Endothelial cell of umbilical vein (primary cell): ENCODE measurements at regions not wholly inside any gene's neighbourhood (a gene's known extent, or its start where the extent isn't known, plus 50 kb on each side); places are given as distances from the start of the nearest gene placed in this dataset.

Experiments
- BruUV-seq: library from RNA; stranded (reverse); fragments of 400-500 nt; replicated peaks from 2 replicates; lab custom pipeline; 2021; lab: Mats Ljungman, UMichigan
- CTCF ChIA-PET: fragments of 300-600, 350-600 bp; sonication (Branson Sonifier 250); formaldehyde crosslinking; loops from one replicate; lab custom pipeline; 2021; ENCODE audit warnings: antibody characterized with exemption, inconsistent platforms; lab: Charles Lee
- POLR2A ChIA-PET: fragments of 300-600, 350-600 bp; sonication (Branson Sonifier 250); formaldehyde crosslinking; loops from one replicate; lab custom pipeline; 2021; ENCODE audit warnings: antibody characterized with exemption, inconsistent platforms; lab: Charles Lee
- DNase-seq: peaks from one replicate; pipeline ENCODE4 v3.0.0-alpha.2; 2011; ENCODE audit warnings: low read depth, low spot score
- FAIRE-seq: peaks from 2 replicates; lab custom pipeline; 2011; peaks lifted over from hg19 to GRCh38; lab: Jason Lieb, UNC
- H2AFZ ChIP-seq: 2 replicates; pipeline ENCODE4 v1.6.0; 2012; ENCODE audit warnings: low read depth, low read length, control low read depth, inconsistent platforms
- H3K27ac ChIP-seq: 2 replicates; pipeline ENCODE4 v1.5.1; 2011; ENCODE audit warnings: low read depth, mild to moderate bottlenecking, control low read depth, low read length, moderate library complexity; ENCODE audit not compliant: insufficient read depth
- H3K27me3 ChIP-seq, 2 experiments: 2 replicates each; pipeline versions ENCODE4 v1.6.0 to v1.6.1; 2011; ENCODE audit warnings: low read length in 2 of 2, mixed read lengths in 1 of 2; ENCODE audit not compliant: control insufficient read depth in 2 of 2, insufficient read depth in 2 of 2
- H3K36me3 ChIP-seq, 2 experiments: 2 replicates in 1 of 2; 3 replicates in 1 of 2; pipeline ENCODE4 v1.5.1; 2011; ENCODE audit warnings: low read length in 2 of 2, mild to moderate bottlenecking in 1 of 2, moderate library complexity in 1 of 2; ENCODE audit not compliant: control insufficient read depth in 2 of 2, insufficient read depth in 2 of 2; ENCODE audit errors: extremely low read depth in 1 of 2
- H3K4me1 ChIP-seq: 3 replicates; pipeline ENCODE4 v1.5.1; 2011; ENCODE audit warnings: mild to moderate bottlenecking, low read length; ENCODE audit not compliant: control insufficient read depth, insufficient read depth; ENCODE audit errors: extremely low read depth
- H3K4me2 ChIP-seq: 2 replicates; pipeline ENCODE4 v1.6.1; 2011; ENCODE audit warnings: low read length, control low read depth, mixed read lengths; ENCODE audit not compliant: insufficient read depth
- H3K4me3 ChIP-seq, 3 experiments: fragments of 200-600 bp in 1 of 3; sonication (generic), shearing (Covaris generic) in 1 of 3; replicated peaks in 1 of 3; 2 replicates each; pipeline ENCODE4 v1.5.1; 2011 to 2016; ENCODE audit warnings: control low read depth in 3 of 3, low read length in 3 of 3, mild to moderate bottlenecking in 2 of 3, inconsistent platforms in 1 of 3, low read depth in 1 of 3, moderate library complexity in 1 of 3; ENCODE audit not compliant: insufficient read depth in 1 of 3
- H3K79me2 ChIP-seq: 2 replicates; pipeline ENCODE4 v1.6.0; 2012; ENCODE audit warnings: low read length, inconsistent platforms; ENCODE audit not compliant: control insufficient read depth, insufficient read depth
- H3K9ac ChIP-seq: replicated peaks from 2 replicates; pipeline ENCODE3; 2011; ENCODE audit warnings: low read length, control low read depth; ENCODE audit not compliant: insufficient read depth; ENCODE audit errors: extremely low read depth
- H3K9me1 ChIP-seq: replicated peaks from 3 replicates; pipeline ENCODE4 v1.6.0; 2011; ENCODE audit warnings: mild to moderate bottlenecking, low read length; ENCODE audit not compliant: control insufficient read depth, insufficient read depth; ENCODE audit errors: extremely low read depth
- H3K9me3 ChIP-seq: replicated peaks from 2 replicates; pipeline ENCODE4 v1.5.1; 2012; ENCODE audit warnings: low read length, inconsistent platforms; ENCODE audit not compliant: control insufficient read depth, insufficient read depth
- H4K20me1 ChIP-seq: replicated peaks from 2 replicates; pipeline ENCODE3; 2011; ENCODE audit warnings: mild to moderate bottlenecking, low read length; ENCODE audit not compliant: control insufficient read depth, insufficient read depth; ENCODE audit errors: extremely low read depth
- CTCF ChIP-seq, 2 donors: IDR thresholded peaks; 1 replicate in 1 of 2; 2 replicates in 1 of 2; pipeline ENCODE4 v1.5.1; 2011; ENCODE audit warnings: low read length in 2 of 2, mild to moderate bottlenecking in 2 of 2, moderate library complexity in 2 of 2, control low read depth in 1 of 2, inconsistent platforms in 1 of 2, low read depth in 1 of 2; ENCODE audit not compliant: insufficient read depth in 1 of 2; ENCODE audit errors: extremely low read depth in 1 of 2
- EZH2 ChIP-seq: IDR thresholded peaks from 2 replicates; pipeline ENCODE4 v1.6.1; 2012; ENCODE audit warnings: borderline replicate concordance, low read depth, mild to moderate bottlenecking, moderate library complexity, low read length, inconsistent platforms; ENCODE audit not compliant: severe bottlenecking
- FOS ChIP-seq: IDR thresholded peaks from 2 replicates; pipeline ENCODE4 v1.6.1; 2011; ENCODE audit warnings: mild to moderate bottlenecking, low read length, moderate library complexity, borderline replicate concordance; ENCODE audit not compliant: insufficient read depth
- GATA2 ChIP-seq: IDR thresholded peaks from 2 replicates; pipeline ENCODE4 v1.7.0; 2011; ENCODE audit warnings: low read depth, mild to moderate bottlenecking, moderate library complexity, mixed read lengths, low read length; ENCODE audit not compliant: insufficient read length, insufficient read depth
- JUN ChIP-seq: IDR thresholded peaks from 2 replicates; pipeline ENCODE4 v1.6.1; 2011; ENCODE audit warnings: borderline replicate concordance, low read depth; ENCODE audit not compliant: insufficient read length, insufficient read depth
- MAX ChIP-seq: IDR thresholded peaks from 2 replicates; pipeline ENCODE4 v1.6.1; 2011; ENCODE audit not compliant: insufficient read depth, insufficient read length
- MYC ChIP-seq: IDR thresholded peaks from one replicate; pipeline ENCODE4 v1.6.1; 2011; ENCODE audit warnings: mild to moderate bottlenecking, low read depth, low read length
- POLR2A ChIP-seq: IDR thresholded peaks from 2 replicates; pipeline ENCODE4 v1.6.1; 2012; ENCODE audit warnings: low read depth, mild to moderate bottlenecking, control low read depth, low read length
- POLR2AphosphoS5 ChIP-seq: IDR thresholded peaks from 2 replicates; pipeline ENCODE4 v1.6.1; 2012; ENCODE audit warnings: low read depth, mild to moderate bottlenecking, control low read depth, low read length, moderate library complexity; ENCODE audit not compliant: insufficient read depth
- dilution Hi-C: fragments of 300-500 bp; cut with MboI; formaldehyde crosslinking; loops from one replicate; pipeline ENCODE4 v1.15.0; 2019; ENCODE audit warnings: low sequenced_read_pairs; ENCODE audit not compliant: extremely low pct_ligation_motif_present
- intact Hi-C: fragments of 100-400 bp; cut with micrococcal nuclease; formaldehyde crosslinking; loops from one replicate; pipeline ENCODE4 v1.10.0; 2022

GRCh38 chr5:62708481-62709325, 130.1 kb downstream of the LRRC70 start:
- H3K36me3 ChIP-seq = no peaks in the 10 kb centered on the region
- POLR2A ChIA-PET = no interaction called here
- no peak overlapping the region for H3K4me2 ChIP-seq
- no peak overlapping the region for H3K9ac ChIP-seq
- no peaks in the 10 kb centered on the region for H3K9me3 ChIP-seq
- no TSS peak for BruUV-seq
- no peak overlapping the region for H3K4me3 ChIP-seq
- no peak overlapping the region for H2AFZ ChIP-seq
- TF ChIP-seq CTCF (IDR thresholded peaks at IDR 0.05; ENCODE audit: extremely low read depth in 1 of 2, insufficient read depth in 1 of 2, low read depth in 1 of 2, low read length in 2 of 2) = no peak
- no peak for TF ChIP-seq FOS
- TF ChIP-seq MAX = no peak
- no peak for TF ChIP-seq JUN
- TF ChIP-seq GATA2 = no peak
- no peak for TF ChIP-seq POLR2A
- TF ChIP-seq MYC = no peak
- TF ChIP-seq EZH2 = no peak
- no peak for TF ChIP-seq POLR2AphosphoS5
- H3K79me2 ChIP-seq = no peaks in the 10 kb centered on the region
- CTCF ChIA-PET = interaction anchor here (1.3 kb wide), 1 partner anchor 15 kb away, joined by 3 read pairs; no protein-coding TSS in a partner anchor
- dilution Hi-C loops (no loop called here), intact Hi-C loops (no loop called here)
- H3K27ac ChIP-seq = no peak overlapping the region
- DNase-seq = no peak
- no peak for FAIRE-seq
- H4K20me1 ChIP-seq = no peaks in the 10 kb centered on the region
- H3K9me1 ChIP-seq = no peaks in the 10 kb centered on the region
- H3K27me3 ChIP-seq = peaks cover 0 to 2% of the 10 kb centered on the region in 2 experiments
- H3K4me1 ChIP-seq = no peaks in the 10 kb centered on the region
